ENCODE measurements at regions not wholly inside any gene's neighbourhood (a gene's known extent, or its start where the extent isn't known, plus 50 kb on each side); places are given as distances from the start of the nearest gene placed in this dataset.

GRCh38 chr9:26477963-26478362 is 414.6 kb downstream of the CAAP1 start:
- no peak for TF ChIP-seq CTCF (IDR thresholded peaks at IDR 0.05; ENCODE audit: unreplicated experiment)
- peaks cover 8% of the 10 kb centered on the region for H3K9me3 Mint-ChIP-seq (ENCODE audit: unreplicated experiment)
- intact Hi-C loops (cut with micrococcal nuclease) = no loop called here
- H3K36me3 Mint-ChIP-seq (ENCODE audit: insufficient read depth, unreplicated experiment) = no peaks in the 10 kb centered on the region
- H3K4me3 Mint-ChIP-seq (ENCODE audit: unreplicated experiment) = no peak overlapping the region
- no TSS peak for BruUV-seq (replicated peaks)
- no peaks in the 10 kb centered on the region for H3K4me1 Mint-ChIP-seq (ENCODE audit: insufficient read depth, unreplicated experiment)
- POLR2A ChIA-PET = no interaction called here
- DNase-seq (ENCODE audit: unreplicated experiment) = no peak
- CTCF ChIA-PET = interaction anchor here (0.6 to 1.1 kb wide), 2 partner anchors 96 to 134 kb away, joined by 3 read pairs; no protein-coding TSS in a partner anchor
- peaks cover 7% of the 10 kb centered on the region for H3K27me3 Mint-ChIP-seq (ENCODE audit: insufficient read depth, unreplicated experiment)
- H3K27ac Mint-ChIP-seq (ENCODE audit: low read depth, unreplicated experiment) = no peak overlapping the region

- H3K9me3 Mint-ChIP-seq (ENCODE audit: unreplicated experiment) = no peaks in the 10 kb centered on the region
- CTCF ChIA-PET = interaction anchor here (0.5 kb wide), 1 partner anchor 82 kb away, joined by 3 read pairs; no protein-coding TSS in a partner anchor
- H3K27ac Mint-ChIP-seq (ENCODE audit: low read depth, unreplicated experiment) = no peak overlapping the region
- no peaks in the 10 kb centered on the region for H3K36me3 Mint-ChIP-seq (ENCODE audit: insufficient read depth, unreplicated experiment)
- intact Hi-C loops (cut with micrococcal nuclease) = no loop called here
- no peak for DNase-seq (ENCODE audit: unreplicated experiment)
- no peaks in the 10 kb centered on the region for H3K4me1 Mint-ChIP-seq (ENCODE audit: insufficient read depth, unreplicated experiment)
- H3K27me3 Mint-ChIP-seq (ENCODE audit: insufficient read depth, unreplicated experiment) = peaks cover 7% of the 10 kb centered on the region
- no peak overlapping the region for H3K4me3 Mint-ChIP-seq (ENCODE audit: unreplicated experiment)
- no TSS peak for BruUV-seq (replicated peaks)
- no peak for TF ChIP-seq CTCF (IDR thresholded peaks at IDR 0.05; ENCODE audit: unreplicated experiment)
- POLR2A ChIA-PET = no interaction called here
Observed at GRCh38 chr9:26471261-26471660, 421.3 kb downstream of the CAAP1 start.

DNA sequence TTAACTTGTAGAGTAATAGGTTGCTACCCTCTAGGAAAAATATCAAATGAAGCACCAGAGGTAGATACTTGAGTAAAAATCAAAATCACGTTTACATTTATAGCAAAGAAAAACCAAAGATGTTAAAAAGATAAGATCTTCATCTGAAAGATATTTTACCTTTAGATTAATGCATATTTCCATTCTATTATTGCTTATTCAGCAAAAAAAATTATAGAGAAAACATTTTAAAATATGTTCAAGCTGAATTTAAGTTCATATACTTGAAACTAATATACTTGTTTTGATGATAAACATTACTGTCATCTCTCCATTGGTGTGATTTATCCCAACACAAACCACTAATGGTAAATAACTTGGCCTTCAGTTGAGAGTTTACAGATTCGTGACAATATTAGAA is 422.3 kb downstream of the CAAP1 start:
- Mint-ChIP-seq H3K27me3 (ENCODE audit: insufficient read depth, unreplicated experiment) (peaks cover 7% of the 10 kb centered on the region), H3K36me3 (ENCODE audit: insufficient read depth, unreplicated experiment) (no peaks in the 10 kb centered on the region), H3K4me1 (ENCODE audit: insufficient read depth, unreplicated experiment) (no peaks in the 10 kb centered on the region), H3K9me3 (ENCODE audit: unreplicated experiment) (no peaks in the 10 kb centered on the region), H3K4me3 (ENCODE audit: unreplicated experiment) (no peak overlapping the region), H3K27ac (ENCODE audit: low read depth, unreplicated experiment) (no peak overlapping the region)
- DNase-seq (ENCODE audit: unreplicated experiment) = no peak
- ChIA-PET CTCF (no interaction called here), POLR2A (no interaction called here)
- BruUV-seq (replicated peaks) = no TSS peak
- intact Hi-C loops (cut with micrococcal nuclease) = no loop called here
- TF ChIP-seq CTCF (IDR thresholded peaks at IDR 0.05; ENCODE audit: unreplicated experiment) = no peak

DNA sequence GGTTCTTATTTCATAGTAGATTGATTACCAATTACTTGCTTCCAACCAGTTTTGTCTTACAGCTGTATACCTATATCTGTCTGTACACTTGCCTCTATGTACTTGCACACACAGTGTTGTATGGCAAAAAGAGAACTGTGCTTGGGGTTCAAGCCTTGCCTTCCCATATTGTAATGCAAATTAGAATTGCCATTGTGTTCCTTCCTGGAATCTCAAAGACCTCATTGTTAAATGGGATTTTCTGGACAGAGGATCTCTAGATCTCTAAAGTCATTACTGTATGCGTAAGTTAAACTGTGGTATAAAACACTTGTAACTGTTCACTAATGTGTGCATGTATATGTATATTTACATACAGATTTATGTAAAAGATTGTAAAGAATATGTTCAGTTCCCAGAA is 428.8 kb downstream of the CAAP1 start:
- intact Hi-C loops (cut with micrococcal nuclease) = no loop called here
- Mint-ChIP-seq H3K36me3 (ENCODE audit: insufficient read depth, unreplicated experiment) (no peaks in the 10 kb centered on the region), H3K27ac (ENCODE audit: low read depth, unreplicated experiment) (no peak overlapping the region), H3K27me3 (ENCODE audit: insufficient read depth, unreplicated experiment) (no peaks in the 10 kb centered on the region), H3K4me3 (ENCODE audit: unreplicated experiment) (no peak overlapping the region), H3K4me1 (ENCODE audit: insufficient read depth, unreplicated experiment) (no peaks in the 10 kb centered on the region), H3K9me3 (ENCODE audit: unreplicated experiment) (no peaks in the 10 kb centered on the region)
- DNase-seq (ENCODE audit: unreplicated experiment) = no peak
- BruUV-seq (replicated peaks) = no TSS peak
- ChIA-PET CTCF (no interaction called here), POLR2A (no interaction called here)
- no peak for TF ChIP-seq CTCF (IDR thresholded peaks at IDR 0.05; ENCODE audit: unreplicated experiment)

Measured in MCF 10A (cell line).